Liver (tissue), 3 donors: ENCODE measurements at regions not wholly inside any gene's neighbourhood (a gene's known extent, or its start where the extent isn't known, plus 50 kb on each side); places are given as distances from the start of the nearest gene placed in this dataset.

Experiments used
- CTCF ChIP-seq: fragments of 150-350 bp; IDR thresholded peaks from 2 replicates; pipeline ENCODE4 v1.5.1; 2017; ENCODE audit warnings: improper control_type of control experiment, low read depth, low read length; ENCODE audit not compliant: missing input control
- GABPA ChIP-seq, 2 donors: IDR thresholded peaks in 1 of 2; conservative IDR thresholded peaks in 1 of 2; 2 replicates each; pipeline ENCODE4 v1.6.1; 2016; ENCODE audit warnings: antibody characterized with exemption in 2 of 2, mild to moderate bottlenecking in 1 of 2, moderate library complexity in 1 of 2
- HNF4A ChIP-seq, 2 donors: conservative IDR thresholded peaks; 2 replicates each; pipeline ENCODE4 v1.6.1; 2016; ENCODE audit warnings: antibody characterized with exemption in 2 of 2, mild to moderate bottlenecking in 2 of 2
- JUND ChIP-seq, 2 donors: IDR thresholded peaks; 2 replicates each; pipeline ENCODE4 v1.6.1; 2016; ENCODE audit warnings: antibody characterized with exemption in 2 of 2
- RAD21 ChIP-seq, 2 donors: IDR thresholded peaks; 2 replicates each; pipeline ENCODE4 v1.6.1; 2016; ENCODE audit warnings: antibody characterized with exemption in 2 of 2, mild to moderate bottlenecking in 2 of 2
- REST ChIP-seq: IDR thresholded peaks from 2 replicates; pipeline ENCODE4 v1.6.1; 2016; ENCODE audit warnings: antibody characterized with exemption, mild to moderate bottlenecking
- RXRA ChIP-seq, 2 donors: IDR thresholded peaks; 2 replicates each; pipeline ENCODE4 v1.6.1; 2017 to 2018; ENCODE audit warnings: antibody characterized with exemption in 2 of 2, mild to moderate bottlenecking in 1 of 2
- SP1 ChIP-seq: IDR thresholded peaks from 2 replicates; pipeline ENCODE4 v1.6.1; 2018; ENCODE audit warnings: antibody characterized with exemption, mild to moderate bottlenecking
- TAF1 ChIP-seq: conservative IDR thresholded peaks from 2 replicates; pipeline ENCODE4 v1.6.1; 2016; ENCODE audit warnings: antibody characterized with exemption, mild to moderate bottlenecking
- YY1 ChIP-seq: IDR thresholded peaks from 2 replicates; pipeline ENCODE4 v1.6.1; 2016; ENCODE audit warnings: antibody characterized with exemption, mild to moderate bottlenecking
- ZBTB33 ChIP-seq: IDR thresholded peaks from 2 replicates; pipeline ENCODE4 v1.6.1; 2016; ENCODE audit warnings: antibody characterized with exemption
- donor health status: healthy.
- donor health status: healthy.

GRCh38 chr2:56015711-56016115 lies 92.1 kb upstream of the EFEMP1 start:
- no peak for TF ChIP-seq CTCF
- TF ChIP-seq RAD21 (IDR thresholded peaks at IDR 0.05), result no peak
- TF ChIP-seq RXRA (IDR thresholded peaks at IDR 0.05), result no peak
- TF ChIP-seq TAF1, result no peak
- TF ChIP-seq SP1, result no peak
- no peak for TF ChIP-seq HNF4A (conservative IDR thresholded peaks at IDR 0.05)
- TF ChIP-seq GABPA (IDR thresholded peaks at IDR 0.05 in 1 of 2, conservative IDR thresholded peaks at IDR 0.05 in 1 of 2), result no peak
- TF ChIP-seq JUND (IDR thresholded peaks at IDR 0.05), result no peak
- TF ChIP-seq REST, result no peak
- no peak for TF ChIP-seq YY1
- TF ChIP-seq ZBTB33, result no peak
